ENCODE measurements at regions not wholly inside any gene's neighbourhood (a gene's known extent, or its start where the extent isn't known, plus 50 kb on each side); places are given as distances from the start of the nearest gene placed in this dataset.
"Not testable (repeated sequence)": the region's sequence is repeated elsewhere in the genome, so short reads cannot be mapped to it uniquely, and the experiment has no call there.

- DNase-seq (ENCODE audit: low spot score) = no peak
These were observed 1388.8 kb downstream of the UQCRFS1 start for GRCh38 chr19:27824108-27824507.

GRCh38 chr19:27822336-27822735, 1390.6 kb downstream of the UQCRFS1 start:
- no peak for DNase-seq (ENCODE audit: low spot score)

- no peak for DNase-seq (ENCODE audit: low spot score)
These were observed 1391.4 kb downstream of the UQCRFS1 start for GRCh38 chr19:27821418-27822018.

DNA sequence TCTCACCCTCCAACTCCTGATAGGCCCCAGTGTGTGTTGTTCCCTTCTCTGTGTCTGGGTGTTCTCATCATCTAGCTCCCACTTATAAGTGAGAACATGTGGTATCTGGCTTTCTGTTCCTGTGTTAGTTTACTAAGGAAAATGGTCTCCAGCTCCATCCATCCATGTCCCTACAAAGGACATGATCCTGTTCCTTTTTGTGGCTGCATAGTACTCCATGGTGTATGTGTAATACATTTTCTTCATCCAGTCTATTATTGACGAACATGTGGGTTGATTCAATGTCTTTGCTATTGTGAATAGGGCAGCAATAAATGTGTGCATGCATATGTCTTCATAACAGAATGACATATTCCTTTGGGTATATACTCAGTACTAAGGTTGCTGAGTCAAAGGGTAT, 1397.0 kb downstream of the UQCRFS1 start:
- no peak for DNase-seq (ENCODE audit: low spot score)

- not testable (repeated sequence) for DNase-seq (ENCODE audit: low spot score)
These were observed 1398.1 kb downstream of the UQCRFS1 start for GRCh38 chr19:27814834-27815233.

DNA sequence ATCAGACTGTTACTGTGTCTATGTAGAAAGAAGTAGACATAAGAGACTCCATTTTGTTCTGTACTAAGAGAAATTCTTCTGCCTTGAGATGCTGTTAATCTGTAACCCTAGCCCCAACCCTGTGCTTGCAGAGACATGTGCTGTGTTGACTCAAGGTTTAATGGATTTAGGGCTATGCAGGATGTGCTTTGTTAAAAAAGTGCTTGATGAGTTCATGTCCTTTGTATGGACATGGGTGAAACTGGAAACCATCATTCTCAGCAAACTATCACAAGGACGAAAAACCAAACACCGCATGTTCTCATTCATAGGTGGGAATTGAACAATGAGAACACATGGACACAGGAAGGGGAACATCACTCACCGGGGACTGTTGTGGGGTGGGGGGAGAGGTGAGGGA, 1398.7 kb downstream of the UQCRFS1 start:
- DNase-seq (ENCODE audit: low spot score) = not testable (repeated sequence)

GRCh38 chr19:27806471-27807070, 1406.4 kb downstream of the UQCRFS1 start:
- no peak for DNase-seq (ENCODE audit: low spot score)

DNA sequence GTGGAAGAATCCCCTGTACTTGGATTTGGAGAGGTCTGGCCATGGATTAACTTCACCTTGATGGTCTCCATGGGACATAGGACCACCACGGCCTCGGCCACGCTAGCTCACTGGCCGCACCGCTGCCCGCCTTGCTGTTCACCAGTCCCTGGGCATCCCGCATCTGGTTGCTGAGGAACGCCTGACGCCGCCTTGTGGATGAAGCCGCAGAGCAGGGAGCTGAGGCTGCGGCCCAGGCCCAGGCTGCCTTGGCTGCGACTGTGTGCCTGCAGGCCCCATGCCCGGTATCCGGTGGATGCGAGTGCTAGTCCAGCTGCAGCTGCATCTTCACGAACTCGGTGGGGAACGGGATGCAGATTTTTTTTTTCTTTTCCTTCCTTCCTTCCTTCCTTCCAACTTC, 1407.1 kb downstream of the UQCRFS1 start:
- DNase-seq (ENCODE audit: low spot score) = no peak

DNA sequence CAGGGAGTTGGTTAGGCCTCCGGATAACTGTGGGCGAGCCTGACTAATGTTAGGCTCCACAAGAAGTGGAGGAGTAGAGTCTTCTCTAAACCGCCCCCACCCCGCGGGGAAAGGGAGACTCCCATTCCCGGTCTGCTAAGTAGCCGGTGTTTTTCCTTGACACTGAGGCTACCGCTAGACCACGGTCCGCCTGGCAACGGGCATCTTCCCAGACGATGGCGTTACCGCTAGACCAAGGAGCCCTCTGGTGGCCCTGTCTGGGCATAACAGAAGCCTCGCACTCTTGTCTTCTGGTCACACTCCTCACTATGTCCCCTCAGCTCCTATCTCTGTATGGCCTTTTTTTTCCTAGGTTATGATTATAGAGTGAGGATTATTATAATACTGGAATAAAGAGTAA, 1410.7 kb downstream of the UQCRFS1 start:
- not testable (repeated sequence) for DNase-seq (ENCODE audit: low spot score)

GRCh38 chr19:27796540-27796939, 1416.4 kb downstream of the UQCRFS1 start:
- no peak for DNase-seq (ENCODE audit: low spot score)

- DNase-seq (ENCODE audit: low spot score) = no peak
These were observed 1416.9 kb downstream of the UQCRFS1 start for GRCh38 chr19:27796073-27796472.

- DNase-seq (ENCODE audit: low spot score) = no peak
These were observed 1417.6 kb downstream of the UQCRFS1 start for GRCh38 chr19:27795369-27795768.

GRCh38 chr19:27794494-27795042, 1418.4 kb downstream of the UQCRFS1 start:
- DNase-seq (ENCODE audit: low spot score) = peak; percentile 62

DNA sequence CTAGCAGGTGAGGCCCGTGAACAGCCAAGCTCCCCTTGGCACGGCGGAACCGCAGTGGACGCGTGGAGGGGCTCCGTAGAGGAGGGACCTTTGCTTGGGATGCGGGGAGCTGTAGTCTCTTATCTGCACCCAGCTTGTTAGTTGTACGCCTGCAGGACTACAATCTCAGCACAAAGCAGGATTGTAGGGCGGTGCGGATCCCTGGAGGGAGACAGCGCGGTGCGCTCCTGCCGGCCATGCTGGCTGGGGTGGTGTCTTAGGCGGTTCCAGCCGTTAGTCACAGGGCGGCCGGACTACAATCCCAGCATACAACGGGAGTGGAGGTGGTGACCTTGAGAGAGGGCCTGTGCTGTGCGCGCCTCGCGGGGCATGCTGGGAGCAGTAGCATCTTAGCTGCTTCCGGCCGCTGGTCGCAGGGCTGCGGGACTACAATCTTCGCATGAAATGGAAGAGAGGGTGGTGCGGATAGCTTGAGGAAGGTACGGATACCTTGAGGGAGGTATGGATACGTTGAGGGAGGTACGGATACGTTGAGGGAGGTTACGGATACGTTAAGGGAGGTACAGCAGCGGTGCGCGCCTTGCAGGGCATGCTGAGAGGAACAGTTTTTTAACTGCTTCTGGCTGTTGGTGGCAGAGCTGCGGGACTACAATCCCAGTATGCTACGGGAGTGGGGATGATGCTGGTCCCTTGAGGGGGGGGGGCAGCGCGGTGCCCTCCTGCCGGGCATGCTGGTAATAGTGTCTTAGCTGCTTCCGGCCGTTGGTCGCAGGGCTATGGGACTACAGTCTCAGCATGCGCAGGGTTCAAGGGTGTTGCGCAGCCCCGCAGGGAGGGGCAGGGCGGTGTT, 1419.1 kb downstream of the UQCRFS1 start:
- peak; percentile 96 for DNase-seq (ENCODE audit: low spot score)

GRCh38 chr19:27793128-27793643, 1419.8 kb downstream of the UQCRFS1 start:
- DNase-seq (ENCODE audit: low spot score) = peak; percentile 88

- DNase-seq (ENCODE audit: low spot score) = no peak
These were observed 1420.3 kb downstream of the UQCRFS1 start for GRCh38 chr19:27792576-27793127.

- DNase-seq (ENCODE audit: low spot score) = no peak
These were observed 1432.4 kb downstream of the UQCRFS1 start for GRCh38 chr19:27780367-27781075.

DNA sequence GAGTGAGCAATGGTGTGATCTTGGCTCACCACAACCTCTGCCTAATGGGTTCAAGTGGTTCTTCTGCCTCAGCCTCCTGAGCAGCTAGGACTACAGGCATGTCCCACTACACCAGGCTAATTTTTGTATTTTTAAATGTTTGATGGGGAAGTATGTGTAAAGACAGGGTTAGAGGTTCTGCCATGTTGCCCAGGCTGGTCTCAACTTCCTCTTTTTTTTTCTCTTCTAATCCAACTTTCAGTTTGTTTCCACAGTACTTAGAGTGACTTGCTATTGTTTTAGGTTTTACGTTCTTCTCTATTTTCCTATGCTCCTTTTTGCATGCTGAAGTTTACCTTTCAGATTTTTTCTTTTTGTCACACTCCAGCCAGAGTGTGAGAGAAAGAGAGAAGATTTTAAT, 1433.0 kb downstream of the UQCRFS1 start:
- no peak for DNase-seq (ENCODE audit: low spot score)

DNA sequence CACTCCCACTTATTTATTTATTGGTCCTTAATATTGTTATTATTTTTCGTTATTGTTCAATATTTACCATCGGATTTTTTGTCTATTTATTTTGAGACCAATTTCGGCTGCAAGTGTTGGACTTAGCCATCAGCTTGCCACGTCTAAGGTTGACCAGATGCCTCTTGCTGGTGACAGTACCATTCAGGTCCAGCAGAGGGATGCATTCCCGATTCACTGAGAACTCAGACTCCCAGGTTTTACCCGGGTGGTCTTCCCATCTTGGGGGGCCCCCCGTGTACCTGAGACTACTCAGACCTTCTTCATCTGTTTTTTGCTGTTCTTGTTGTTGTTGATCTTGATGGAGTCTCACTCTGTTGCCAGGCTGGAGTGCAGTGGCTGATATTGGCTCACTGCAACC, 1435.2 kb downstream of the UQCRFS1 start:
- no peak for DNase-seq (ENCODE audit: low spot score)

- DNase-seq (ENCODE audit: low spot score) = no peak
These were observed 1435.7 kb downstream of the UQCRFS1 start for GRCh38 chr19:27777242-27777641.

DNA sequence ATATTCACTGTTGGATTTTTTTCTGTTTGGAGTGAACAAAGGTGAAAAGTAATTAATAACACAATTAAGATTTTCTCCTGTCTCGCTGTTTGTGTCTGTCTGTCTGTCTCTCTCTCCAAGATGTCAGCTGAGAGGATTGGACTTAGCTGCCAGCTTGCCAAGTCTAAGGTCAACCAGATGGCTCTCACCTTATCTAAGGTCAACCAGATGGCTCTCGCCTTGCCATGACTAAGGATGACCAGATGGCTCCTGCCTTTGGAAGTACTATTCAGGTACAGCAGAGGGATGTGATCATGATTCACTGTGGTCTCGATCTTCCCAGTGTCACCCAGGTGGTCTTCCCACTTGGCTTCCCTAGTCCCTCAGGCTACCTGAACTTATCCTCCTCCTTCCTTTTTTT, 1436.4 kb downstream of the UQCRFS1 start:
- no peak for DNase-seq (ENCODE audit: low spot score)

DNA sequence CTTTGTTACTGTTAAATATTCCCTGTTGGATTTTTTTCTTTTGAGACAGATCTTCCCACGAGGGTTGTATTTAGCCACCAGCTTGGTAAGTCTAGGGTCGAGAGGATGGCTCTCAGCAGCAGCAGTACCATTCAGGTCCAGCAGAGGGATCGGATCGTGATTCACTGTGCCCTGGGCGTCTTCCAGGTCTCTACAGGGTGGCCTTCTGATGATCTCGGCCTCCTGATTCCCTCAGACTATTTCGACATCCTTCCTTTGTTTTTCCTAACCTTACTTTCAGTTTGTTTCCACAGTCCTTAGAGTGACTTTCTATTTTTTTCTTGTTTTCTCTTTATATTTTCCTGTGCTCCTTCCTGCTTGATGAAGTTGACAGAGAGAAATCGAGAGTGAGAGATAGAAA, 1436.9 kb downstream of the UQCRFS1 start:
- DNase-seq (ENCODE audit: low spot score) = peak; percentile 52
